GDM1 (cell line): ENCODE measurements at regions not wholly inside any gene's neighbourhood (a gene's known extent, or its start where the extent isn't known, plus 50 kb on each side); places are given as distances from the start of the nearest gene placed in this dataset.
"Not testable (repeated sequence)": the region's sequence is repeated elsewhere in the genome, so short reads cannot be mapped to it uniquely, and the experiment has no call there.

ENCODE experiments used
- DNase-seq: peaks from one replicate; lab custom pipeline; 2025; lab: John Stamatoyannopoulos, UW

DNA sequence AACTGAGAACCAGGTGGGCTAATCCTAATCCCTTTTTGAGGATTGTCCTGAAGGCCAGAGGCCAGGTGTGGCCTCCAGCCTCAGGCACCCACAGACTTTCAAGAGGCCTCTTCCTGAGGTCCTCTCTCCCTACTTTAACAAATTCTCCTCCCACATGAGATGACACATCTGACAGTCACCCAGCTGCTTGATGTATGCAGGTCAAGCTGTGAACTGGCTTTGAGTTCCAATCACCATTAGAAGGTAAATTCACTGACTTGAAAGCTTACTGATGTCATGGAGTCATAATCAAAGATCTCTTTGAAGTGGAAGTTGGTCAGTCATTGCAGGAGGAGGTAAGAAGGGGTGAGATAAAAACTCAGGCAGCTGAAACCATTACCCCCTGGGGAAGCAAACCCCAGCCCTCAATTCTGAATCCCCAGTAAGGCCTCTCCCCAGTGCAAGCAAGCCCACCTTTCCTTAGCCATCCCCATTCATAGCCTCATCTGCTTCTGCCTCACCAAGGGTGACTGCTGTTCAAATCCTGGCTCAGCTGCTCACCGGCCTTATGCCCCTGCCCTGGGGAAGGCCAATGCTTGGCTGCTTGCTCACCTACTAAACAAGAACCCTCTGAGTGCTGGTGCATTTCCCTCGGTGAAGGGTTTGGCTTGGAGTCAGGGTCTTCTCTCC, 196.3 kb downstream of the BCL2L11 start:
- not testable (repeated sequence) for DNase-seq

DNA sequence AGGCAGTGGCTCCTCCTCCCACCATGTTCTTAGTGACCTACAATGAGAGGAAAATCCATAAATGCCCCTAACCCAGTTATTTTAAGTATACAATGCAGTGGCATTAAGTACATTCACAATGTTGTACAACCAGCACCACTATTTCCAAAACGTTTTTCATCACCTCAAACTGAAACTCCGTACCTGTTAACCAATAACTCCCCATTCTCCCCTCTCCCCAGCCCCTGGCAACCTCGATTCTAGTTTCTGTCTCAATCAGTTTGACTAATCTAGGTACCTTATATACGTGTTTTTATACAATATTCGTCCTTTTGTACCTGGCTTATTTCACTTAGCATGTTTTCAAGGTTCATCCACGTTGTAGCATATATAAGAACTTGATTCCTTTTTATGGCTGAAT, 198.8 kb downstream of the BCL2L11 start:
- not testable (repeated sequence) for DNase-seq

DNA sequence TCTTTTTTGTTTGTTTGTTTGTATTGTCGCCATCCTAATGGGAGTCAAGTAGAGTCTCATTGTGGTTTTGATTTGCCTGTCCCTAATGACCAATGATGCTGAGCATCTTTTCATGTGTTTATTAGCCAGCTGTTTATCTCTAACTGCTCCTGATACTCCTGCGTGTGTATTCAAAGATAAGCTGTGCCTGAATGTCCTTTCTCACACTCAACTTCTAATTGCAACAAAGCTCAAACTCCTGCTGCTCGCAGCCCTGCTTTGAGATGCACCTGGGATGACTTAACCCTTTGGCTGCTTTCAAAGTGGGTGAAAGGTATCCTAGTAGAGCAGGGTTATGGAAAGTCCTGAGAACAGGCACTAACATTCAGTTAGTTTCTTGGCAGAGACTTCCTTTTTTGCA, 199.6 kb downstream of the BCL2L11 start:
- DNase-seq = not testable (repeated sequence)

DNA sequence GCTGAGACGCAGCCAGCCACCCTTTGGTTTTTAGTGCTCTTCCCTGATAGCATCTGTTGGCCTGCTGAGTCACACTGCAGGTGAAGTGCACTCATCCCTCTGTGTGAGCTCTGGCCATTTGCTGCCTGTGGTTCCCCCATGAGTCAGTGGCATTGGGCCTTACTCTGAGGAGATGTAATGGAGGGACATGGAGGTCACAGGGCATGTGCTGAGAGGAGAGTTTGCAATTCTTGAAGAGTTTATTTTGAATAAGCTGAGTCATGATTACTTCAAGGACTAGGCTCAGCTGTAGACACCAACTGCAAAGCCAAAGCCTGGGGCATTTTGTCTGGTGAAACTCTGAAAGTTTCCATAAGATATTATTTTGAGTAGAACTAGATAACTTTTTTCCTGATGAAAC, 200.3 kb downstream of the BCL2L11 start:
- DNase-seq = not testable (repeated sequence)

GRCh38 chr2:111323384-111323783, 202.7 kb downstream of the BCL2L11 start:
- not testable (repeated sequence) for DNase-seq

DNA sequence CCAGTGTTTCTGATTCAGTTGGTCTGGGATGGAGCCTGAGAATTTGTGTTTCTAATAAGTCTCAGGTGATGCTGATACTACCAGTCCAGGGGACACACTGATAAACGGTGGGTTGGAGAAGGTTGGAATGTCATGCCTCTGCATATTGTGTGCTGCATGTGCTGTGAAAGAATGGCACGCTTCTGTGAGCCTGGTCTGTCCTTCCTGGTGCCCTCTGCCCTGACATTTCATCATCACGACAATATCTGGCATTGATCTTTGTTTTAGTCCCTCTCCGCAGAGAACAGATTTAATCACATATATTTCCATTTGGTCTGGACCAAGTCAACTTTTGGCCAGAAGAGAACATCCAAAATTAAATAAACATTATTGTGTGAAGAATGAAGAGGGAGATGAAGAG, 207.0 kb downstream of the BCL2L11 start:
- not testable (repeated sequence) for DNase-seq

GRCh38 chr2:111329309-111329708, 208.6 kb downstream of the BCL2L11 start:
- not testable (repeated sequence) for DNase-seq

DNA sequence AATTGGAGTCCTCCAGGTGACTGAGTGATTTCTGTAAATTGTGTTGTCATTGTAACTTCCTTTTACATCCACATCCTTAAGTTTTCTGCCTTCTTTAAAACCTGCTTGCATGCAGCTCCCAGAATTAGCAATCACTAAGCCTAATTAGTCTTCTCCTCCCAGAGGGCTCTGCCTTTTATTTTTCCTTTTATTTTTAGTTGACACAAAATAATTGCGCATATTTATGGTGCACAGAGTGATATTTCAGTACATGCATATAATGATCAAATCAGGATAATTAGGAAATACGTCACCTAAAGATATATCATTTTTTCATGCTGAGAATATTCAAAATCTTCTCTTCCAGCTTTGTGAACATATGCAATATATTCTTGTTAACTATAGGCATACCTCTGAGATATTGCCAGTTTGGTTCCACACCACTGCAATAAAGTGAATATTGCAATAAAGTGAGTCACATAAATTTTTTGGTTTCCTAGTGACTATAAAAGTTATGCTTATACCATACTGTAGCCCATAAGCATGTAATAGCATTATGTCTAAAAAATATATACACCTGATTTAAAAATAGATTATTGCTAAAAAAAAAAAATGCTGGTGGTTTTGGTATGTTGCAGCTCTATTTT, 210.5 kb downstream of the BCL2L11 start:
- DNase-seq = not testable (repeated sequence)

DNA sequence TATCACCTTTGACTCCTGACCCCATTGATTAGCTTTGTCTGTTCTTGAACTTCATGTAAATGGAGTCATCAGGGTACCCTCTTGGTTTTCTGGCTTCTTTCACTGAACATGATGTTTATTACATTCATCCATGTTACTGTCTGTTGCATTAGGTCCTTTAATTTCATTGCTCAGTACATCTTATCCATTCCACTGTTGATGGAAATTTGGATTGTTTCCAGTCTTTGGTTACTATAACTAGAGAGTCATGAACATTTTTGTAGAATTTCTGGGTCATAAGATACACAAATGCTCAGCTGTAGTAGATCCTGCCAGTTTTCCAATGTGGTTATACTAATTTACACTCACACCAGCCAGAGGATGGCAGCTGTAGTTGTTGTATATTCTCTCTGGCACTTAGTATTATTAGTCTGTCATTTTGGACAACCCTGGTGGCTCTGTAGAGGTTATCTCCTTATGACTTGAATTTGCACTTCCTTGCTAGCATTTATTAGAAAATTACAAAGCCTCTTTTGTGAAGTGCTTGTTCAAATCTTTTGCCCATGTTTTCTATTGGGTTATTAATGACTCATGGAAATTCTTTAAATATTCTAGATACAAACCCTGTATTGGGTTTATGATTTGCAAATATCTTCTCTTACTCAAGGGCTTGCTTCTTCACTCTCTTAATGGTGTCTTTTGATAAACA, 214.7 kb downstream of the BCL2L11 start:
- not testable (repeated sequence) for DNase-seq

DNA sequence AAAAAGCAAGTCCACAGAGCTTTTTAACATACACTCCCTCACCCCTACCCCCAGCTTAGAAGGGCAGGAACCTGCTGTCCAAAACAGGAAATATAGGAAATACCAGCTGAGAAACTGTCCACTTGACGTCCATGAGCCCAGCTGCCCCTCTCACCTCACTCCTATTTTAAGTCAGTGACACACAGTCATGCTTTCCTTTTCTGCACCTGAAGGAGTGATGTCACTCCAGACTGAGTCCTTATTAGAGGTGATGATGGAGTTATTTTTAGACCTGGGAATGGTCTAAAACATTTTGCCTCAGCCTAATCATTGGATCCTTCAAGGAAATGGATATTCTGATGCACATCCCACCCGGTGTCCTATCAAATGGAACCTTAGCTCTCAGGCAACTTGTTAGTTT, 217.8 kb downstream of the BCL2L11 start:
- not testable (repeated sequence) for DNase-seq

- not testable (repeated sequence) for DNase-seq
Measured at GRCh38 chr2:111339476-111339875, 218.8 kb downstream of the BCL2L11 start.

DNA sequence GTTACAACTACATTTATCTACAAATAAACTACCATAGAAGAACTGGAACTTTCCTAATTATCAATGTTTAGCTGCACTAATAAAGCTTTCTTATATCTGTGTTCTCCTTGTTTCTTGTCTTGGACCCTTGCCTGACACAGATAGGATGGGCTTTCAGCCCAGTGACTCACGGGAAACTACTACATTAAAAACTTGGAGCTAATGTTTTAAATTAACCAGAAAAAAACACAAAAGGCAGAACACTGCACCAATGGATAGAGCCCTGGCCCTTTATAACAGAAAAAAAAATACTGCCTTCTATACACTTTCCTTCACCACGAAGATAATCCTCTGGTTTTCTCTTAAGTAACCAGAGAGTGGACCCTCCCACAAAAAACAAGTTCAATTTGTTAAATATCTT, 223.9 kb downstream of the BCL2L11 start:
- not testable (repeated sequence) for DNase-seq

GRCh38 chr2:111345439-111345838, 224.7 kb downstream of the BCL2L11 start:
- DNase-seq = not testable (repeated sequence)

- not testable (repeated sequence) for DNase-seq
Measured at GRCh38 chr2:111346018-111346930, 225.6 kb downstream of the BCL2L11 start.

DNA sequence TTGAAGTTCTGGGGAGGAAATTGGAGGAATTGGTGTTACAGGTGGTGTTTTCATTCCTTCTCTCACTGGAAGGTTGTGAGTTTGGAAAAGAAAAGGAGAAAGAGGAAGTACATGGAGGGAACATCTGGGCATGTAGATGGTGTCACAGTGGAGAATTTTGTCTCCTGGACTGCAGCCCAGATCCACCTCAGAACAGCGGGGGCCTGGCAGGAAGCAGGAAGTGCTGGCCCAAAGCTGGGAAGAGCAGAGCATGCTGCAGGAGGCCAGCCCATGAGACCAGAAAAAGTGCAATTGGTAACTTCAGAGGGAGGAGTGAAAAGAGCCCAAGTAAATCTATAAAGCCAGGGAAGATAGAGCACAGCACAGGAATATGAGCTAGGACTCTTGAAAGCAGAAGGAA, 227.0 kb downstream of the BCL2L11 start:
- DNase-seq = not testable (repeated sequence)

DNA sequence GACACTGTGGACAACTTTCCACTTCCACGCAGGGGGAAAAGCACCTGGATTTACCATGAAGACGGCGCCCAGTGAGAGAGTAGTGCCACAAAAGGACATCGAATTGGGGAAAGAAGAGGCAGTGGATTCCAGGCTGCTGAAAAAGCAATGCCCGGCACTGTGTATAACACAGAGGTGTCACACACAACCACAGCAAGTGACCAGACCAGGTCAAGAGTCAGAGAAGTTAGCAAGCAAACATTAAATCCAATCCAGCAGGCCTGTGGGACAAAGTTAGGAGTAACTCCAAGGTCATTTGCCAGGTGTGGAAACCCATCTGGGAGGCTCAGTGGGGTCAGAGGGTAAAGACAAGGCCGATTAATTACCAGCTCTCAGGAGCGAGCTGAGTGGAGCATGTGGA, 227.6 kb downstream of the BCL2L11 start:
- DNase-seq = not testable (repeated sequence)

DNA sequence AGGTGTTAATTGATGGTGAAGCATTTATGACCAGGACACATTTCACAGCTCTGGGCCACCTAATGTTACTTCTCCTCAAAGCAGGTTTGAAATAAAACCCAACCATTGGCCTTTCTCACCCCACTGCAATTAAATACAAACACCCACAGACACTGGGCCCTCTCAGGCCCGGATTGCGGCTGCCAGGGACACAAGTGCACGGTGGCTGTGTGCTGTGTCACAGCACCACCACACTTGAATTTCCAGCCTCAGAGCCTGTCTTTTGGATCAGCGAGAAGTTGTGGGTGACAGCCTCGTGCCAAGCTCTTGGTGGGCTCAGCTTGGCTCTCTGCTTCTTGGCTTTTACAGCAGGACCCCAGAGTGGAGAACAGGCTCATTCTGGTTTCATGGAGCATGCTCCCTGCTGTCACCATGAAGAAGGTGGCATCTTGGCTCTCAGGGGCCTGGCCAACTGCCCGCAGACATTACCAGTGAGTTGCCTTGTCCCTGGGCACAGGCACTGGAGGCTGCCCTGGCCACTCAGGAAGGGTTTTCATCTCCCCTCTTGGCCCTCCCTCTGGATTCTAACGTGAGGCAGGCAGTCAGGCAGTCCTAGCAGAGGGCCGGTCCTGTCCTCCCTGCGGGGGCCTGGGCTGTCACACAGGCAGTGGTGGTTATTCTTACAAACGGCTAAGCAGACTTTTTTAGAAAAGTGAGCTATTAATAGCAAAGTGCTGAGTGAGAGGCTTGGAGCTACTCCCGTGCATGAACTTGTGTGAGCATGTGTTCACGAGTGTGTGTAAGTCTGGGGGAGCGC, 234.5 kb downstream of the BCL2L11 start:
- DNase-seq = not testable (repeated sequence)

GRCh38 chr2:111355823-111356511, 235.3 kb downstream of the BCL2L11 start:
- not testable (repeated sequence) for DNase-seq

- DNase-seq = not testable (repeated sequence)
Measured at GRCh38 chr2:111356512-111357031, 235.9 kb downstream of the BCL2L11 start.

DNA sequence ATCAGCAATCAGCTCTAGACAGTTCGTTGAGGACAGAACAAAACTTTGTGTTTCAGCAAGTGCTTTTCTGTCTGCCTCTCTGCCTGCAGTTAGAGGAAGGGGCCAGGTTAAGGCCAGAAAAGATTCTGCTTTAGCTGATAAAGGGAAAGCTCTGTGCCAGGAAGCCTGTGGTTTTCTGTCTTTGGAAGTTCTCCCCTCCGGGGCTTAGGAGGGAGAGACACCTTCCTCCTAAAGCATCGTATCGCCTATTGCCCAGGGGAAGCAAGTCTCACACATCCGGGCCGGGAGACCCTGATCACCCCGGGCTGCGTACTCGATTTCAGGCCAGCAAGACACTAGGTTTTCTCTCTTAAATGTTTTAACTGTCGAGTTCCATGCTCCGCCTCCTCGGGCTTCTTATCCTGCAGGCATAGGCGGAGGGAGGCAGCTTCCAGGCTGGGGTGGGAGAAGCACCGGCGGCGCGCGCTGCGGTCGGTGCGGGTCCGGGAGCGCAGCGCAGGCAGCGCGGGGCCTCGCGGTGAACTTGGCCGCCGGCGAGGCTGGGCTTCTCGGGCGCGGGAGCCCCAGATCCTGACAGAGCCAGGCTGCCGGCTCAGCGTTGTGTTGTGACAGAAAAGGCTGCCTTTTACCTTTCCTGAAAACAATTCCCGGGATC, 245.4 kb downstream of the BCL2L11 start:
- DNase-seq = not testable (repeated sequence)
